ENCODE measurements at regions not wholly inside any gene's neighbourhood (a gene's known extent, or its start where the extent isn't known, plus 50 kb on each side); places are given as distances from the start of the nearest gene placed in this dataset.

DNA sequence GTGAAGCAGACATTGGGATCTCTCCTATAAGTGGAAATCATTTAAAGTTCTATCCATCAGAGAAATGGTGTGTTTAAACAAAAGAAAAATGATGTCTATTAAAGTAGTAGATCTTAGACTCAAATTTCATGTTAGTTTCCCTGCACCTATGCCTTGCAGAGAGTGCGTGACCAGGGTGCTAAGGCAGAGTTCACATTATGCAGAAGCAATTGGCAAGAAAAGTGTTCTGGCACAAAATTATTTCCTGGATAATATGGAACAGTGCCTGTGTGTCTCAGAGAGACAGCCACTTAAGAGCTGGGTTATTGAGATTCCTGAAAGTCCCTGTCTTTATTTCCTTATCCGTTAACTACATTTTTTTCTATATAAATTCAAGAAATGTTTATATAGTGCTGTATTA is 457.0 kb downstream of the CDH8 start:
- no peak overlapping the region for H3K27ac Mint-ChIP-seq
- no peaks in the 10 kb centered on the region for H3K9me3 Mint-ChIP-seq

GRCh38 chr16:61576476-61576875 is 459.8 kb downstream of the CDH8 start:
- DNase-seq (ENCODE audit: low spot score in 2 of 2, unreplicated experiment in 2 of 2): no peak
- no peak overlapping the region for H3K4me3 Mint-ChIP-seq
- no peaks in the 10 kb centered on the region for H3K4me1 Mint-ChIP-seq
- TF ChIP-seq CTCF (IDR thresholded peaks at IDR 0.05; ENCODE audit: unreplicated experiment): no peak
- peaks cover 5% of the 10 kb centered on the region for H3K27me3 Mint-ChIP-seq (ENCODE audit: low read depth)
- no peak overlapping the region for H3K27ac Mint-ChIP-seq
- peaks cover 3% of the 10 kb centered on the region for H3K9me3 Mint-ChIP-seq
- H3K36me3 Mint-ChIP-seq: no peaks in the 10 kb centered on the region

More for the DNA sequence above, 457.0 kb downstream of the CDH8 start:
- Mint-ChIP-seq H3K4me3 (no peak overlapping the region), H3K27me3 (ENCODE audit: low read depth) (peaks cover 5% of the 10 kb centered on the region), H3K36me3 (no peaks in the 10 kb centered on the region), H3K4me1 (peaks cover under 1% of the 10 kb centered on the region)
- no peak for TF ChIP-seq CTCF (IDR thresholded peaks at IDR 0.05; ENCODE audit: unreplicated experiment)
- DNase-seq (ENCODE audit: low spot score in 2 of 2, unreplicated experiment in 2 of 2): no peak

- peaks cover 3% of the 10 kb centered on the region for H3K9me3 Mint-ChIP-seq
- no peaks in the 10 kb centered on the region for H3K4me1 Mint-ChIP-seq
- peaks cover 5% of the 10 kb centered on the region for H3K27me3 Mint-ChIP-seq (ENCODE audit: low read depth)
- H3K36me3 Mint-ChIP-seq: no peaks in the 10 kb centered on the region
- no peak for DNase-seq (ENCODE audit: low spot score in 2 of 2, unreplicated experiment in 2 of 2)
- no peak overlapping the region for H3K27ac Mint-ChIP-seq
- no peak for TF ChIP-seq CTCF (IDR thresholded peaks at IDR 0.05; ENCODE audit: unreplicated experiment)
- H3K4me3 Mint-ChIP-seq: no peak overlapping the region
Measured at GRCh38 chr16:61575617-61576016, 460.6 kb downstream of the CDH8 start.

- no peak for TF ChIP-seq CTCF (IDR thresholded peaks at IDR 0.05; ENCODE audit: unreplicated experiment)
- Mint-ChIP-seq H3K27ac (no peak overlapping the region), H3K27me3 (ENCODE audit: low read depth) (no peaks in the 10 kb centered on the region), H3K9me3 (peaks cover 3% of the 10 kb centered on the region), H3K4me1 (peaks cover 8% of the 10 kb centered on the region), H3K4me3 (no peak overlapping the region), H3K36me3 (no peaks in the 10 kb centered on the region)
- DNase-seq (ENCODE audit: low spot score in 2 of 2, unreplicated experiment in 2 of 2): no peak
Measured at GRCh38 chr16:61569028-61569427, 467.2 kb downstream of the CDH8 start.

- Mint-ChIP-seq H3K27ac (no peak overlapping the region), H3K36me3 (no peaks in the 10 kb centered on the region), H3K4me1 (peaks cover 8% of the 10 kb centered on the region), H3K9me3 (no peaks in the 10 kb centered on the region), H3K4me3 (no peak overlapping the region), H3K27me3 (ENCODE audit: low read depth) (peaks cover 2% of the 10 kb centered on the region)
- DNase-seq (ENCODE audit: low spot score in 2 of 2, unreplicated experiment in 2 of 2): no peak
- TF ChIP-seq CTCF (IDR thresholded peaks at IDR 0.05; ENCODE audit: unreplicated experiment): no peak
Measured at GRCh38 chr16:61564716-61565115, 471.5 kb downstream of the CDH8 start.
